ENCODE measurements at regions not wholly inside any gene's neighbourhood (a gene's known extent, or its start where the extent isn't known, plus 50 kb on each side); places are given as distances from the start of the nearest gene placed in this dataset.

GRCh38 chr9:118613996-118614395, 755.2 kb downstream of the BRINP1 start:
- ATAC-seq (no peak), DNase-seq (no peak)
- ChIA-PET POLR2A (no interaction called here), CTCF (no interaction called here)
- Mint-ChIP-seq H3K27me3 (ENCODE audit: low read depth) (no peaks in the 10 kb centered on the region), H3K9me3 (ENCODE audit: insufficient read depth) (peaks cover 8% of the 10 kb centered on the region), H3K4me1 (ENCODE audit: low read depth) (no peaks in the 10 kb centered on the region), H3K27ac (no peak overlapping the region), H3K4me3 (no peak overlapping the region), H3K36me3 (ENCODE audit: low read depth) (no peaks in the 10 kb centered on the region)

GRCh38 chr9:118618084-118618483, 751.2 kb downstream of the BRINP1 start:
- H3K27ac Mint-ChIP-seq, result no peak overlapping the region
- DNase-seq (no peak), ATAC-seq (no peak)
- H3K27me3 Mint-ChIP-seq (ENCODE audit: low read depth), result no peaks in the 10 kb centered on the region
- CTCF ChIA-PET, result no interaction called here
- no peak overlapping the region for H3K4me3 Mint-ChIP-seq
- H3K9me3 Mint-ChIP-seq (ENCODE audit: insufficient read depth), result peaks cover 8% of the 10 kb centered on the region
- no peaks in the 10 kb centered on the region for H3K4me1 Mint-ChIP-seq (ENCODE audit: low read depth)
- H3K36me3 Mint-ChIP-seq (ENCODE audit: low read depth), result no peaks in the 10 kb centered on the region
- POLR2A ChIA-PET, result interaction anchor here (0.6 kb wide), 1 partner anchor 78 kb away, joined by 3 read pairs; no protein-coding TSS in a partner anchor

- no peak overlapping the region for H3K4me3 Mint-ChIP-seq
- DNase-seq, result no peak
Observed at GRCh38 chr9:118618849-118619248, 750.4 kb downstream of the BRINP1 start.

GRCh38 chr9:118624608-118625007, 744.6 kb downstream of the BRINP1 start:
- Mint-ChIP-seq H3K36me3 (ENCODE audit: low read depth) (no peaks in the 10 kb centered on the region), H3K4me3 (no peak overlapping the region), H3K27me3 (ENCODE audit: low read depth) (no peaks in the 10 kb centered on the region), H3K27ac (no peak overlapping the region), H3K4me1 (ENCODE audit: low read depth) (no peaks in the 10 kb centered on the region), H3K9me3 (ENCODE audit: insufficient read depth) (peaks cover 16% of the 10 kb centered on the region)
- DNase-seq (no peak), ATAC-seq (no peak)
- ChIA-PET CTCF (no interaction called here), POLR2A (no interaction called here)

More at GRCh38 chr9:118618849-118619248, 750.4 kb downstream of the BRINP1 start:
- Mint-ChIP-seq H3K27me3 (ENCODE audit: low read depth) (no peaks in the 10 kb centered on the region), H3K27ac (no peak overlapping the region), H3K9me3 (ENCODE audit: insufficient read depth) (peaks cover 8% of the 10 kb centered on the region), H3K36me3 (ENCODE audit: low read depth) (no peaks in the 10 kb centered on the region), H3K4me1 (ENCODE audit: low read depth) (no peaks in the 10 kb centered on the region)
- ChIA-PET CTCF (no interaction called here), POLR2A (no interaction called here)
- no peak for ATAC-seq

- CTCF ChIA-PET, result no interaction called here
- ATAC-seq, result no peak
- DNase-seq, result no peak
- no peaks in the 10 kb centered on the region for H3K36me3 Mint-ChIP-seq (ENCODE audit: low read depth)
- no peak overlapping the region for H3K27ac Mint-ChIP-seq
- H3K9me3 Mint-ChIP-seq (ENCODE audit: insufficient read depth), result peaks cover 21% of the 10 kb centered on the region
- H3K27me3 Mint-ChIP-seq (ENCODE audit: low read depth), result no peaks in the 10 kb centered on the region
- no peaks in the 10 kb centered on the region for H3K4me1 Mint-ChIP-seq (ENCODE audit: low read depth)
- POLR2A ChIA-PET, result no interaction called here
- no peak overlapping the region for H3K4me3 Mint-ChIP-seq
Observed at GRCh38 chr9:118630079-118630478, 739.2 kb downstream of the BRINP1 start.

GRCh38 chr9:118630931-118631595, 738.2 kb downstream of the BRINP1 start:
- ATAC-seq (no peak), DNase-seq (no peak)
- CTCF ChIA-PET, result no interaction called here
- H3K9me3 Mint-ChIP-seq (ENCODE audit: insufficient read depth), result peaks cover 13% of the 10 kb centered on the region
- no peaks in the 10 kb centered on the region for H3K36me3 Mint-ChIP-seq (ENCODE audit: low read depth)
- no peak overlapping the region for H3K27ac Mint-ChIP-seq
- no peaks in the 10 kb centered on the region for H3K27me3 Mint-ChIP-seq (ENCODE audit: low read depth)
- no peaks in the 10 kb centered on the region for H3K4me1 Mint-ChIP-seq (ENCODE audit: low read depth)
- POLR2A ChIA-PET, result no interaction called here
- H3K4me3 Mint-ChIP-seq, result no peak overlapping the region

GRCh38 chr9:118631956-118632355, 737.3 kb downstream of the BRINP1 start:
- Mint-ChIP-seq H3K9me3 (ENCODE audit: insufficient read depth) (peaks cover 11% of the 10 kb centered on the region), H3K4me1 (ENCODE audit: low read depth) (no peaks in the 10 kb centered on the region), H3K36me3 (ENCODE audit: low read depth) (no peaks in the 10 kb centered on the region), H3K4me3 (no peak overlapping the region), H3K27ac (no peak overlapping the region), H3K27me3 (ENCODE audit: low read depth) (no peaks in the 10 kb centered on the region)
- DNase-seq (no peak), ATAC-seq (no peak)
- ChIA-PET CTCF (no interaction called here), POLR2A (no interaction called here)

GRCh38 chr9:118635416-118635815, 733.8 kb downstream of the BRINP1 start:
- CTCF ChIA-PET, result no interaction called here
- POLR2A ChIA-PET, result no interaction called here

GRCh38 chr9:118637681-118638080, 731.6 kb downstream of the BRINP1 start:
- H3K27me3 Mint-ChIP-seq (ENCODE audit: low read depth), result no peaks in the 10 kb centered on the region
- ChIA-PET POLR2A (no interaction called here), CTCF (no interaction called here)
- no peak overlapping the region for H3K27ac Mint-ChIP-seq
- H3K9me3 Mint-ChIP-seq (ENCODE audit: insufficient read depth), result peaks cover 8% of the 10 kb centered on the region
- ATAC-seq, result no peak
- H3K36me3 Mint-ChIP-seq (ENCODE audit: low read depth), result no peaks in the 10 kb centered on the region
- DNase-seq, result no peak
- no peaks in the 10 kb centered on the region for H3K4me1 Mint-ChIP-seq (ENCODE audit: low read depth)
- H3K4me3 Mint-ChIP-seq, result no peak overlapping the region

More at GRCh38 chr9:118635416-118635815, 733.8 kb downstream of the BRINP1 start:
- H3K4me3 Mint-ChIP-seq, result no peak overlapping the region
- peaks cover 13% of the 10 kb centered on the region for H3K9me3 Mint-ChIP-seq (ENCODE audit: insufficient read depth)
- ATAC-seq (no peak), DNase-seq (no peak)
- no peaks in the 10 kb centered on the region for H3K36me3 Mint-ChIP-seq (ENCODE audit: low read depth)
- H3K27me3 Mint-ChIP-seq (ENCODE audit: low read depth), result no peaks in the 10 kb centered on the region
- no peaks in the 10 kb centered on the region for H3K4me1 Mint-ChIP-seq (ENCODE audit: low read depth)
- H3K27ac Mint-ChIP-seq, result no peak overlapping the region

GRCh38 chr9:118640836-118641560, 728.2 kb downstream of the BRINP1 start:
- DNase-seq, result no peak
- Mint-ChIP-seq H3K27me3 (ENCODE audit: low read depth) (no peaks in the 10 kb centered on the region), H3K27ac (no peak overlapping the region), H3K36me3 (ENCODE audit: low read depth) (no peaks in the 10 kb centered on the region), H3K4me3 (no peak overlapping the region), H3K9me3 (ENCODE audit: insufficient read depth) (peaks cover 16% of the 10 kb centered on the region), H3K4me1 (ENCODE audit: low read depth) (no peaks in the 10 kb centered on the region)
- ATAC-seq, result no peak
- ChIA-PET CTCF (no interaction called here), POLR2A (no interaction called here)

GRCh38 chr9:118643118-118643517, 726.1 kb downstream of the BRINP1 start:
- ATAC-seq, result no peak
- POLR2A ChIA-PET, result no interaction called here
- Mint-ChIP-seq H3K4me1 (ENCODE audit: low read depth) (no peaks in the 10 kb centered on the region), H3K36me3 (ENCODE audit: low read depth) (no peaks in the 10 kb centered on the region), H3K9me3 (ENCODE audit: insufficient read depth) (peaks cover 24% of the 10 kb centered on the region), H3K27ac (no peak overlapping the region), H3K4me3 (no peak overlapping the region), H3K27me3 (ENCODE audit: low read depth) (no peaks in the 10 kb centered on the region)
- DNase-seq, result no peak
- CTCF ChIA-PET, result no interaction called here

- no peak for ATAC-seq
- DNase-seq, result no peak
- Mint-ChIP-seq H3K4me1 (ENCODE audit: low read depth) (no peaks in the 10 kb centered on the region), H3K27ac (no peak overlapping the region), H3K4me3 (no peak overlapping the region), H3K36me3 (ENCODE audit: low read depth) (no peaks in the 10 kb centered on the region), H3K9me3 (ENCODE audit: insufficient read depth) (peaks cover 16% of the 10 kb centered on the region), H3K27me3 (ENCODE audit: low read depth) (no peaks in the 10 kb centered on the region)
- ChIA-PET CTCF (no interaction called here), POLR2A (no interaction called here)
Observed at GRCh38 chr9:118644066-118644465, 725.2 kb downstream of the BRINP1 start.

- ATAC-seq (no peak), DNase-seq (no peak)
Observed at GRCh38 chr9:118647331-118647730, 721.9 kb downstream of the BRINP1 start.

More at GRCh38 chr9:118647331-118647730, 721.9 kb downstream of the BRINP1 start:
- Mint-ChIP-seq H3K4me3 (no peak overlapping the region), H3K9me3 (ENCODE audit: insufficient read depth) (peaks cover 16% of the 10 kb centered on the region), H3K36me3 (ENCODE audit: low read depth) (no peaks in the 10 kb centered on the region), H3K27me3 (ENCODE audit: low read depth) (no peaks in the 10 kb centered on the region), H3K4me1 (ENCODE audit: low read depth) (no peaks in the 10 kb centered on the region), H3K27ac (no peak overlapping the region)
- ChIA-PET POLR2A (no interaction called here), CTCF (no interaction called here)

Measured in activated CD8-positive, alpha-beta T cell treated with anti-CD3 and anti-CD28 coated beads, Interleukin-2, amount 10 ng/mL, durations not matched to agents 7 days and 5 days (primary cell).